ENCODE measurements at regions not wholly inside any gene's neighbourhood (a gene's known extent, or its start where the extent isn't known, plus 50 kb on each side); places are given as distances from the start of the nearest gene placed in this dataset.

- no peak for DNase-seq (ENCODE audit: low read depth in 4 of 4, low spot score in 1 of 4)
Observed at GRCh38 chr15:94059013-94059587, 172.3 kb upstream of the MCTP2 start.

DNA sequence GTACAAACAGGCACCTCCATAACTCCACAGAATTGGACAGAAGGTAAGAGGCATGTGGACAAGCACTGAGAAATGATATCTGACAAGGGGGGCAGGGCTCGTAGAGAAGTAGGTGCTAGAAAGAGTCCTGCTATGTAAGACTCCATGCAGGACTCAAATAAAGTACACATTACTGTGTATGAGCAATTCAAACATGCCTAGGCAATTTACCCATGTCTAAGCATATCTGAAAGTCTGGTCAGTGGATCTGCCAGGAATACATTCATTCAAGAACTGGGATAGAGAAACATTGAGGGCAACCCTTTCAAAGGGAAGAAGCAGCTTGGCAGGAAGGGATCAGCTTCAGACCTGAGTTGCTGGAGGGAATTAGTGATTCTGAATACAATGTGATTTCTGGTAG, 174.1 kb upstream of the MCTP2 start:
- no peak for DNase-seq (ENCODE audit: low read depth in 4 of 4, low spot score in 1 of 4)

DNA sequence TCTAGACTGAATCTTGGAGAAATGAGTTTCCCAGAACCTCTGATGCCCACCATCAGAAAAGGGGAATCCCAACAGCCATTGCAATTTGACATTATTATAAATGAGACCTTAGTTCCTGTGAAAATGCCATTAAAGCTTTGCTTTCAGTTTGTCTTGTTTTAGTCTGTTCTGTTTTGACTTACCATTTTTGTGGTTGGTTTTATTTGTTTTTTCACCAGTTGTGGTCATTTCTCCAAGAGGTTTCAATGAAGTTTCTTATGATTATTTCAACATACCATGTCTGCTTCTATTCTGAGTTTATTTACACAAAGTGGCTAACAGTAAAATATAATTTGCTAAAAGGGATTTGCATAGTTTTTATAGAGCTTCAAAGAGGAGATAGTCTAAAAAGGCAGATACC, 175.0 kb upstream of the MCTP2 start:
- DNase-seq (ENCODE audit: low read depth in 4 of 4, low spot score in 1 of 4): no peak

GRCh38 chr15:94053626-94054025, 177.7 kb upstream of the MCTP2 start:
- no peak for DNase-seq (ENCODE audit: low read depth in 4 of 4, low spot score in 1 of 4)

- no peak for DNase-seq (ENCODE audit: low read depth in 4 of 4, low spot score in 1 of 4)
Observed at GRCh38 chr15:94052711-94053110, 178.7 kb upstream of the MCTP2 start.

GRCh38 chr15:94047566-94047965, 183.8 kb upstream of the MCTP2 start:
- no peak for DNase-seq (ENCODE audit: low read depth in 4 of 4, low spot score in 1 of 4)

DNA sequence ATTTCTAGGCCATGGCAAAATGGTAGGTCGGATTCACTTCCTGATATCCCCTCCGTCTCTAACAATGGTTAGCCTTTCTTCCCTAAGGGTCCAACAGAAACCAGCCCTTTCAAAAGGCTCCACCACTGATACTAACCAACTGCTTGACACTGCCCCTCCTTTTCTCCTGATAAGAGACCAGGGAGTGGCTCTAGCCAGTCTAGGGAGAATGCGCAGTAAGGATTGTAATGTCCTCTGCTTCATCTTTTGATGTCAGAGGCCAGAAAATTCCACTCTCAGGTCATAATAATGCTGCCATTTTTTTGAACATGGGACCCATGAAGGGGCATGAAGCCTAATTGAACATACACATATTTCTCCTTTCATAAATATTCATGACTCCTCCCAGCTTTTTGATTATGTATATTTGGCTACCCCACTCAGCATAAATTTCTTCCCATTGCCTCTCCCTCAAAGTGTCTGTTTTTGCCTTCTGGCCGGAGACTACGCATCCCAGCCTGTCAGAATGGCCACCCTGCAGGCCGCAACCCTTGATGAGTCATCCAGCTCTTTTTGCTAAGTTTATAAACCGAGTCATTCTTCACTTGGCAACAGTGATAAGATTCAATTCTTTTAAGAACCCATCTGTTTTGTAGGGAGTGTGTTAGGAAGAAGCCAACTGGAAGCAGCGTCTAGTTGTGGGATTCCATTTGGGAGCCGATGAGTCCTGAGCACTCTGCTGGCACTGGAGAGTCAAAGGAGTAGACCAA, 189.0 kb upstream of the MCTP2 start:
- DNase-seq (ENCODE audit: low read depth in 4 of 4, low spot score in 1 of 4): no peak

GRCh38 chr15:94041746-94042145, 189.6 kb upstream of the MCTP2 start:
- DNase-seq (ENCODE audit: low read depth in 4 of 4, low spot score in 1 of 4): no peak

GRCh38 chr15:94040541-94041248, 190.7 kb upstream of the MCTP2 start:
- DNase-seq (ENCODE audit: low read depth in 4 of 4, low spot score in 1 of 4): no peak

DNA sequence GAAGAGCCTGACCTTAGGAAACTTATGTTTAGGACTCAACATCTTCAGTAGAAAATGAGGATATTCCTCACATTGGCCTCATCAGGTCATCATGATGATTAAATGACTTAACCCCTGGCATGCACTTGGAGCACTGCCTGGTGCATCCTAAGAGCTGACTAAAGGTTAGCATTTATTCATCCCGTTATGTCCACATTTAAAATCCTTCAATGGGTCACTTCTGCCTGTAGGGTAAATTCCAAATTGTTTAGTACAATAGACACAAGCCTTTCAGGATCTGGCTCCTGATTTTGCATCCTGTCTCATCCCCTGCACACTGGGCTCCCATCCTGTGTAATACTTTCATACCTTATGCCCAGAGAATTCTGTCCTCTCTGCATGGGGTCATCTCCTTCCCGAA, 195.2 kb upstream of the MCTP2 start:
- no peak for DNase-seq (ENCODE audit: low read depth in 4 of 4, low spot score in 1 of 4)

- DNase-seq (ENCODE audit: low read depth in 4 of 4, low spot score in 1 of 4): no peak
Observed at GRCh38 chr15:94033683-94034020, 197.7 kb upstream of the MCTP2 start.

DNA sequence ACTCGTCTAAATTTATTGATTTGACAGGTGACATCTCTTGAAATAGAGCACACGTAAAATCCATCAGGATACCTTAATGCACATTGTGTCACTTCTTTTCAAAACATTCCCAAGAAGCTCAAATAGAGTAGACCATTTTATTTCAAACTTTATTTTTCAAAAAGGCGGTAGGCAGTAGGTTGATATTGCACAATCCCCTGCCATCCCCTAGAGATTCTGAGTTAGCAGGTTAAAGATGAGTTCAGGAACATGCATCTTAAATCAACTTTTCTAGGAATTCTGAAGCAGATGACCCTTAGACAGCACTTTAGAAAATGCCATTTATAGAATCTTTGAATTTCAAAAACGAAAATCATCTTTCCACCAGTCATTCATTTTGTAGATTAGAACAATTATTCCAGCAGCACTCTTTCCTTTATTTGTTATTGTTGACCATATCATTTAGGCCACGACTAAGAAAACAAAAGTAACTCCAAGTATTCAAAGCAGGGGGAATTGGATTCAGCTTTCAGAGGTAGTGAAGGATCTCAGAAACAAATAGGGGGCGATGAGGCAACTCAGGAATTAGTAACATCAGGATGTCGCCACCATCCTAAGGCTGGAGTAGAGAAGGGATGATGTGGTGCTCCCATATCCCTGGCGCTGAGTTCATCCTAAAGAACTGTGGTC, 198.2 kb upstream of the MCTP2 start:
- DNase-seq (ENCODE audit: low read depth in 4 of 4, low spot score in 1 of 4): no peak

DNA sequence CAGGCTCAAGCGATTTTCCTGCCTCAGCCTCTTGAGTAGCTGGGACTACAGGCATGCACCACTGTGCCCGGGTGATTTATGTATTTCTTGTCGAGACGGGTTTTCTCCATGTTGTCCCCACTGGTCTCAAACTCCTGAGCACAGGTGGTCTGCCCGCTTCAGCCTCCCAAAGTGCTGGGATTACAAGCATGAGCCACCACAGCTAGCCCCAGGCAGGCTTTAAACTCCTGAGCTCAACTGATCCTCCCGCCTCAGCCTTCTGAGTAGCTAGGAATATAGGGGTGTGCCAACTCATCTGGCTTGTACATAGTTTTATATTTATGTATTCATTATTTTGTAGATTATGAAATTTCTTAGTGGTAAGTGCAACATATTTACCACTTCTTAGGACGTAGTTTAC, 198.8 kb upstream of the MCTP2 start:
- DNase-seq (ENCODE audit: low read depth in 4 of 4, low spot score in 1 of 4): no peak

DNA sequence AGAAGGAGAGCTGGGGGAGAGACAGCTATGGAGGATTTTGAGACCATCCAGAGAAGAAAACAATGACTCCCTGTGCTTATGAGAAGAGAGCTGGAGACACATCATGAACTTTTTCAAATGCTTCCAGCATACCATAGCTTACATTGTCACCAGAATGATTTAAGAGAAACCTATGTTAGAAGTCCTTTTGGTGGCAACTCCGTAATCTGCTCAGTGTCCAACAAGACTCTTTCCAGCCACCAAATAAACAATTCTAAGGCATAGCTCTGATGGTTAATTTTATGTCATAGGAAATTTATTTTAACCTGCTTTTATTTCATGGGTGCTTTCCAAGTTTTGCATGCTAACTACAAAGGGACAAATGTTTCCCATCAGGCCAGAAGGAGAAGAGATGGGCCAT, 200.3 kb upstream of the MCTP2 start:
- no peak for DNase-seq (ENCODE audit: low read depth in 4 of 4, low spot score in 1 of 4)

DNA sequence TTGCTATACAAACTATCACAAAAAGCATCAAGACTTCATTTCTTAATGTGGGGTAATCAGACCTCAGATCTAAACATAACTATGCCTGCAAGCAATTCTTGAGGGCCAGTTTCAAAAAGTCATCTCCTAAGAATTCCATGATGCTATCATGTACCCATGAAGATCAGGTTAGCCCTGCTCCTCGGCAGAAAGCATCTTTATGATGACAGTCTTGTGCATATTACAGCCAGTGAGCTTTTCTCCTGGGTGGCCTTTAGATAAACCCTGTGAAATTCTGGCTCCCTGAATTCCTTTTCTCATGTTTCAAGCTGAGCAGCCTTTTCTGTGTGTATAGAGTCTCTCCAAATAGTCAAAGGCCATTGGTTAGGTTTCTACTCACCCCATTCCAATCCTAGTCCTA, 201.9 kb upstream of the MCTP2 start:
- no peak for DNase-seq (ENCODE audit: low read depth in 4 of 4, low spot score in 1 of 4)

GRCh38 chr15:94028809-94029208, 202.6 kb upstream of the MCTP2 start:
- DNase-seq (ENCODE audit: low read depth in 4 of 4, low spot score in 1 of 4): no peak

GRCh38 chr15:94028121-94028520, 203.2 kb upstream of the MCTP2 start:
- DNase-seq (ENCODE audit: low read depth in 4 of 4, low spot score in 1 of 4): no peak

GRCh38 chr15:94027581-94027980, 203.8 kb upstream of the MCTP2 start:
- no peak for DNase-seq (ENCODE audit: low read depth in 4 of 4, low spot score in 1 of 4)

GRCh38 chr15:94026458-94027304, 204.7 kb upstream of the MCTP2 start:
- DNase-seq (ENCODE audit: low read depth in 4 of 4, low spot score in 1 of 4): no peak

GRCh38 chr15:94023531-94023930, 207.8 kb upstream of the MCTP2 start:
- no peak for DNase-seq (ENCODE audit: low read depth in 4 of 4, low spot score in 1 of 4)

- no peak for DNase-seq (ENCODE audit: low read depth in 4 of 4, low spot score in 1 of 4)
Observed at GRCh38 chr15:94021621-94022320, 209.6 kb upstream of the MCTP2 start.
